NB4 (cell line): ENCODE measurements at regions not wholly inside any gene's neighbourhood (a gene's known extent, or its start where the extent isn't known, plus 50 kb on each side); places are given as distances from the start of the nearest gene placed in this dataset.

Experiments
- DNase-seq: peaks from one replicate; pipeline ENCODE4 v3.0.0; 2010; ENCODE audit warnings: low read depth
- H3K4me3 ChIP-seq: one replicate; pipeline ENCODE4 v1.5.1; 2011; ENCODE audit warnings: mild to moderate bottlenecking, low read depth, low read length, moderate library complexity
- MYC ChIP-seq: IDR thresholded peaks from 2 replicates; pipeline ENCODE4 v1.6.1; 2011; ENCODE audit warnings: low read depth, low read length
- POLR2A ChIP-seq: IDR thresholded peaks from 2 replicates; pipeline ENCODE4 v1.6.1; 2011; ENCODE audit warnings: mild to moderate bottlenecking; ENCODE audit not compliant: insufficient read length; ENCODE audit errors: extremely low read depth
- TF ChIP-seq, protein P1 (sequence below): IDR thresholded peaks from 2 replicates; pipeline ENCODE4 v1.6.1; 2011; ENCODE audit warnings: low read depth, low read length
- TF ChIP-seq, protein P2 (sequence below): IDR thresholded peaks from one replicate; pipeline ENCODE4 v1.5.1; 2012; ENCODE audit warnings: low read depth, low read length

DNA sequence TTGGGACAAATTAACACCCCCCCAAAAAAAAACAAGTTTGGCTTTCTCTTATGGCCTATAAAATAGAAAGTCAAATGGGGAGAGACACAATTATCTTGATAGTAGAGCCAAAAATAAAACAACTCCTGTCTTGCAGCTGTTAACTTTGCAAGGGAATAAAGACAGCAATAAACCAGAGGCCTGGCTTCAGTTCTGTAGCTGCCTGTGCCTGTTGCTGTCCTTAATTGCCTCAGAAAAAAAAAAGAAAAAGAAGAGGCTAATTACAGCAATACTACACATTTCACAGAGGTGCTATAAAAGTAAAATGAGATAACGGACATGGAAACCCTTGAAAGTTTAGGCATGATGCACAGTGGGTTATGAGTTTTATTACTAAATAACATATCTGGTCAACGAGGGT lies 170.7 kb upstream of the IRX1 start:
- H3K4me3 ChIP-seq = no peak overlapping the region
- DNase-seq = no peak
- TF ChIP-seq, protein P1, sequence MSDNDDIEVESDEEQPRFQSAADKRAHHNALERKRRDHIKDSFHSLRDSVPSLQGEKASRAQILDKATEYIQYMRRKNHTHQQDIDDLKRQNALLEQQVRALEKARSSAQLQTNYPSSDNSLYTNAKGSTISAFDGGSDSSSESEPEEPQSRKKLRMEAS = no peak
- TF ChIP-seq, protein P2, sequence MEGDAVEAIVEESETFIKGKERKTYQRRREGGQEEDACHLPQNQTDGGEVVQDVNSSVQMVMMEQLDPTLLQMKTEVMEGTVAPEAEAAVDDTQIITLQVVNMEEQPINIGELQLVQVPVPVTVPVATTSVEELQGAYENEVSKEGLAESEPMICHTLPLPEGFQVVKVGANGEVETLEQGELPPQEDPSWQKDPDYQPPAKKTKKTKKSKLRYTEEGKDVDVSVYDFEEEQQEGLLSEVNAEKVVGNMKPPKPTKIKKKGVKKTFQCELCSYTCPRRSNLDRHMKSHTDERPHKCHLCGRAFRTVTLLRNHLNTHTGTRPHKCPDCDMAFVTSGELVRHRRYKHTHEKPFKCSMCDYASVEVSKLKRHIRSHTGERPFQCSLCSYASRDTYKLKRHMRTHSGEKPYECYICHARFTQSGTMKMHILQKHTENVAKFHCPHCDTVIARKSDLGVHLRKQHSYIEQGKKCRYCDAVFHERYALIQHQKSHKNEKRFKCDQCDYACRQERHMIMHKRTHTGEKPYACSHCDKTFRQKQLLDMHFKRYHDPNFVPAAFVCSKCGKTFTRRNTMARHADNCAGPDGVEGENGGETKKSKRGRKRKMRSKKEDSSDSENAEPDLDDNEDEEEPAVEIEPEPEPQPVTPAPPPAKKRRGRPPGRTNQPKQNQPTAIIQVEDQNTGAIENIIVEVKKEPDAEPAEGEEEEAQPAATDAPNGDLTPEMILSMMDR = no peak
- no peak for TF ChIP-seq MYC
- no peak for TF ChIP-seq POLR2A

DNA sequence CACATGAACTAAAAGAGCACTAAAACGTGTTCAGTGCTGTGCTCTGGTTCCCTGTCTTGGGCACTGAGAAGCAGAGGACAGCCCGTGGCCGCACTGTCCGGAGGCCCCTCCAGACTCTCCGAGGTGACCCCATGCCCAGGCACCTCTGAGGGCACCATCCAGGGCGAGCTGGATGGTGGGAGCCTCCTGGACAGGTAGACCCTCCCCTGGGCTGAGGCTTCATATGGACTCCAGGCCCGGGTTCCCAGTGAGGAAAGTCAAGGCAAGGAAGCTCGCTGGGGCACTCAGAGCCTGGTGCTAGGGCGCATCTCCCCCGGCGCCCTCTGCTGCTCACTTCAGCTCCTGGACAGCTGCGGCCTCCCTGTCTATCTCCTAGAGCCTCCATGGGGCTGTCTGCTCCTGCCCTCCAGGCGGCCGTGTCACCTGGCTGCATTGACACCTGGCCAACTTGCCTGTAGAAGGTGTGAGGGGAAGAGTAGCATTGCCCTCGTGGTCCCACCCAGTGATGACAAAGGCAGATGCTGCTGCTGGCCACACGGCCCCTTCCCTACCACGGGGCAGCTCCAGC lies 178.2 kb upstream of the IRX1 start:
- DNase-seq = peak; percentile 13
- TF ChIP-seq, protein P1 = no peak
- TF ChIP-seq MYC (no peak), POLR2A (no peak)
- TF ChIP-seq, protein P2 = peak; percentile 21

DNA sequence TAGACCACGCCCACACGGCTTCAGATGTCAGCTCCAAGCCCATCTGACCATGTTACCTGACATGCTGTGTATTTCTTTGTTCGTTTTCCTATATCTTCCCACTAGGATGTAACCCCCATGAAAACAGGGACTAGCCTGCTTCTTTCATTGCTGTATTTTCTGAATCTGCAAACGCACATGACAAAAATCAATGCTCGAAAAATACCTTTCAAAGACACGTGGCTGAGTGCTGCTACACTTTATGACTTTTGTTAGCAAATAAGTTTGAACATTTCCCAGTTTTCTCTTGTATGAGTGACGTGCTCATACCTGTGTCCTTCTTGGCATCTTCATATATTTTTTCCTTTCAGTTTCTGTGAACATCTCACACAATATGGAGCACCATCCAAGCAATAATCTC lies 181.3 kb upstream of the IRX1 start:
- H3K4me3 ChIP-seq = no peak overlapping the region
- TF ChIP-seq, protein P1 = peak; percentile 35; the same call in 1 of the 2 replicates
- TF ChIP-seq, protein P2 = no peak
- DNase-seq = no peak

More for the DNA sequence above, 178.2 kb upstream of the IRX1 start:
- H3K4me3 ChIP-seq = no peak overlapping the region

DNA sequence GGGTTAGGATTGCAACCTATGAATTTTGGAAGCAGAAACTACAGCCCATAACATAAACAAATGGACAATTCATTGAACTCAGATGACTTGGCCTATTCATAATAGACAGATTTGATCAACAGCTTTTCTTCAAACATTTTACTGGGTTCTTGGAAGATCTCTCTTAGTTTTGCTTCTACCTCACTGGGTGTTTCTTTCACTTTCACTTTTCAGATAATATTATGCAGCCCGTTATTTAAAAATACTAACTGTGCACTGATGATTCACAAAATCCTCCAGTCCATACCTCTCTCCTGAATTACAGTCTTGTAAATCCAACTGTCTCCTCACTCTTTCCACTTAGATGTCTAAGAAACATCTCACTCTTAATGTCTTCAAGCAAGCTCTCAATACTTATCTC lies 183.5 kb upstream of the IRX1 start:
- no peak overlapping the region for H3K4me3 ChIP-seq
- no peak for DNase-seq
- TF ChIP-seq, protein P1 = no peak
- TF ChIP-seq, protein P2 = no peak
- no peak for TF ChIP-seq POLR2A
- TF ChIP-seq MYC = no peak

DNA sequence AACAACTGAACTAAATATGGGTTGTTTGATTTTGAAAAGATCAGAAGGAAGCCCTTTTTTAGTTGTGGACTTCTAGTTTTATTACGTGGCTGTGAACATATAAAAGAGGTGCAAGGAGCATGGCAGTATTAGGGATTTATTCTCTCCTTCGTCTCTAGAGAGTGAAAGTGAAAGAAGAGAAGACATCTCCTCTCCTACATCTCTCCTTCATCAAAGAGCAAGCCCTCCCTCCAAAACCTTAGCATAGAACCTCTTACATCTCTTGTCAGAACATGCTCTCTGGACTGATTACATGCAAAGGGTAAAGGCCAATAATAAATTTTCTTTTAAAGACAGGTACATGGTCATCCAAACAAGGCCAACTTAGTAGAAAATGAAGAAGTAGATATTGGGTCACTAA lies 184.3 kb upstream of the IRX1 start:
- no peak for DNase-seq
- no peak overlapping the region for H3K4me3 ChIP-seq
- TF ChIP-seq, protein P2 = no peak
- no peak for TF ChIP-seq POLR2A
- TF ChIP-seq, protein P1 = no peak
- no peak for TF ChIP-seq MYC

DNA sequence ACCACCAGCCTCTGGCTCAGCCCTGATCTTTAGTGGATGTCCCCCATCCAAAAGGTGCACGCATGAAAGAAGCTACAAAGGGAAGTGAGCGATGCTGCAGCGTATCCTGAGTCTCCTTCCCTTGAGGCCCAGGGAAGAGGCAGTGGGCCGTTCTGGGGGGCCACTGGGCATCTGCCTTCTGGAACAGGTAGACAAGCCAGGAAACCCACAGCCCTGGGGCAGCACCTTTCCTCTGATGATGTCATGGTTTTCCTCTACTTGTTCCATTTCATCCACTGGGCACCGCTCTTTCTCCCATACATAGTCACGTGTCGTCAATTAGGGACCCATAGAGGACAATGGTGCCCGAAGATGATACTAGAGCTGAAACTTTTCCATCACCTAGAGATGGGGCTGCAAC lies 194.0 kb upstream of the IRX1 start:
- no peak overlapping the region for H3K4me3 ChIP-seq
- no peak for DNase-seq
- TF ChIP-seq, protein P2 = no peak
- TF ChIP-seq MYC (no peak), POLR2A (no peak)
- TF ChIP-seq, protein P1 = no peak
